Activated CD8-positive, alpha-beta memory T cell treated with anti-CD3 and anti-CD28 coated beads, Interleukin-2, amount 50 U/mL, for 1 hour (primary cell): ENCODE measurements at regions not wholly inside any gene's neighbourhood (a gene's known extent, or its start where the extent isn't known, plus 50 kb on each side); places are given as distances from the start of the nearest gene placed in this dataset.

Source experiments
- DNase-seq: peaks from one replicate; pipeline ENCODE4 v3.0.0-alpha.2; 2020; ENCODE audit errors: extremely low read depth

- DNase-seq, result no peak
Measured at GRCh38 chr1:200252531-200252930, 157.3 kb downstream of the ZNF281 start.

- no peak for DNase-seq
Measured at GRCh38 chr1:200250469-200250868, 159.4 kb downstream of the ZNF281 start.

- DNase-seq, result no peak
Measured at GRCh38 chr1:200248541-200248940, 161.3 kb downstream of the ZNF281 start.

- DNase-seq, result no peak
Measured at GRCh38 chr1:200247518-200247917, 162.3 kb downstream of the ZNF281 start.

- no peak for DNase-seq
Measured at GRCh38 chr1:200245473-200245872, 164.4 kb downstream of the ZNF281 start.

- no peak for DNase-seq
Measured at GRCh38 chr1:200243042-200243437, 166.8 kb downstream of the ZNF281 start.

GRCh38 chr1:200242110-200243041, 167.5 kb downstream of the ZNF281 start:
- no peak for DNase-seq

GRCh38 chr1:200240656-200241055, 169.2 kb downstream of the ZNF281 start:
- no peak for DNase-seq

GRCh38 chr1:200238311-200238710, 171.5 kb downstream of the ZNF281 start:
- DNase-seq, result no peak

- DNase-seq, result no peak
Measured at GRCh38 chr1:200237066-200237465, 172.8 kb downstream of the ZNF281 start.

- DNase-seq, result no peak
Measured at GRCh38 chr1:200234938-200235337, 174.9 kb downstream of the ZNF281 start.

- no peak for DNase-seq
Measured at GRCh38 chr1:200233393-200233792, 176.4 kb downstream of the ZNF281 start.

GRCh38 chr1:200231787-200232231, 178.0 kb downstream of the ZNF281 start:
- no peak for DNase-seq

GRCh38 chr1:200230671-200231070, 179.2 kb downstream of the ZNF281 start:
- no peak for DNase-seq

- no peak for DNase-seq
Measured at GRCh38 chr1:200228486-200228885, 181.3 kb downstream of the ZNF281 start.

- no peak for DNase-seq
Measured at GRCh38 chr1:200228081-200228480, 181.8 kb downstream of the ZNF281 start.
